C1 segment of cervical spinal cord (tissue), 14 donors: ENCODE measurements at regions not wholly inside any gene's neighbourhood (a gene's known extent, or its start where the extent isn't known, plus 50 kb on each side); places are given as distances from the start of the nearest gene placed in this dataset.
"Not testable (repeated sequence)": the region's sequence is repeated elsewhere in the genome, so short reads cannot be mapped to it uniquely, and the experiment has no call there.

ENCODE experiments used
- DNase-seq, 14 donors: peaks; one replicate each; lab custom pipeline; 2025; lab: John Stamatoyannopoulos, UW

GRCh38 chr2:144128130-144128746 is 391.7 kb downstream of the ZEB2 start:
- no peak for DNase-seq

- no peak for DNase-seq
Measured at GRCh38 chr2:144127693-144128092, 392.2 kb downstream of the ZEB2 start.

GRCh38 chr2:144126302-144126701 is 393.6 kb downstream of the ZEB2 start:
- no peak for DNase-seq

GRCh38 chr2:144125751-144126150 is 394.2 kb downstream of the ZEB2 start:
- no peak for DNase-seq

- no peak for DNase-seq
Measured at GRCh38 chr2:144124882-144125281, 395.0 kb downstream of the ZEB2 start.

- DNase-seq: no peak
Measured at GRCh38 chr2:144120487-144120886, 399.4 kb downstream of the ZEB2 start.

- no peak for DNase-seq
Measured at GRCh38 chr2:144117086-144117485, 402.8 kb downstream of the ZEB2 start.

GRCh38 chr2:144115739-144116291 is 404.1 kb downstream of the ZEB2 start:
- DNase-seq: no peak

- no peak for DNase-seq
Measured at GRCh38 chr2:144114760-144115159, 405.2 kb downstream of the ZEB2 start.

- DNase-seq: no peak
Measured at GRCh38 chr2:144111437-144111836, 408.5 kb downstream of the ZEB2 start.

- not testable (repeated sequence) for DNase-seq
Measured at GRCh38 chr2:144106104-144106503, 413.8 kb downstream of the ZEB2 start.

- no peak for DNase-seq
Measured at GRCh38 chr2:144102386-144102785, 417.5 kb downstream of the ZEB2 start.

- no peak for DNase-seq
Measured at GRCh38 chr2:144099780-144100377, 420.0 kb downstream of the ZEB2 start.

GRCh38 chr2:144099340-144099739 is 420.6 kb downstream of the ZEB2 start:
- no peak for DNase-seq

- no peak for DNase-seq
Measured at GRCh38 chr2:144097440-144098225, 422.3 kb downstream of the ZEB2 start.

- DNase-seq: no peak
Measured at GRCh38 chr2:144096531-144096930, 423.4 kb downstream of the ZEB2 start.

- DNase-seq: no peak
Measured at GRCh38 chr2:144094408-144095151, 425.3 kb downstream of the ZEB2 start.

GRCh38 chr2:144091622-144092021 is 428.3 kb downstream of the ZEB2 start:
- DNase-seq: no peak

GRCh38 chr2:144088863-144089262 is 431.1 kb downstream of the ZEB2 start:
- DNase-seq: no peak

- DNase-seq: no peak
Measured at GRCh38 chr2:144086965-144087364, 433.0 kb downstream of the ZEB2 start.

- no peak for DNase-seq
Measured at GRCh38 chr2:144085016-144085415, 434.9 kb downstream of the ZEB2 start.

GRCh38 chr2:144084114-144084661 is 435.7 kb downstream of the ZEB2 start:
- DNase-seq: no peak
